GM19240 (cell line): ENCODE measurements at regions not wholly inside any gene's neighbourhood (a gene's known extent, or its start where the extent isn't known, plus 50 kb on each side); places are given as distances from the start of the nearest gene placed in this dataset.

Experiments used
- DNase-seq: peaks from one replicate; pipeline ENCODE4 v3.0.0; 2011; ENCODE audit warnings: low spot score; ENCODE audit not compliant: insufficient read length

GRCh38 chr18:38475686-38476085 is 910.1 kb upstream of the CELF4 start:
- DNase-seq = no peak

- no peak for DNase-seq
Measured at GRCh38 chr18:38473535-38473934, 907.9 kb upstream of the CELF4 start.

GRCh38 chr18:38470421-38470820 is 904.8 kb upstream of the CELF4 start:
- DNase-seq = no peak

- no peak for DNase-seq
Measured at GRCh38 chr18:38466426-38466825, 900.8 kb upstream of the CELF4 start.

- DNase-seq = no peak
Measured at GRCh38 chr18:38464024-38464423, 898.4 kb upstream of the CELF4 start.

- no peak for DNase-seq
Measured at GRCh38 chr18:38460657-38461056, 895.1 kb upstream of the CELF4 start.

- DNase-seq = no peak
Measured at GRCh38 chr18:38459131-38459994, 893.8 kb upstream of the CELF4 start.

- DNase-seq = no peak
Measured at GRCh38 chr18:38458698-38459097, 893.1 kb upstream of the CELF4 start.

GRCh38 chr18:38456253-38456652 is 890.7 kb upstream of the CELF4 start:
- DNase-seq = no peak

- DNase-seq = no peak
Measured at GRCh38 chr18:38454764-38455469, 889.3 kb upstream of the CELF4 start.

- DNase-seq = no peak
Measured at GRCh38 chr18:38453880-38454279, 888.3 kb upstream of the CELF4 start.

GRCh38 chr18:38450876-38451275 is 885.3 kb upstream of the CELF4 start:
- DNase-seq = no peak

- no peak for DNase-seq
Measured at GRCh38 chr18:38445804-38446145, 880.2 kb upstream of the CELF4 start.

- no peak for DNase-seq
Measured at GRCh38 chr18:38444971-38445803, 879.6 kb upstream of the CELF4 start.

- DNase-seq = no peak
Measured at GRCh38 chr18:38427736-38428135, 862.1 kb upstream of the CELF4 start.

- no peak for DNase-seq
Measured at GRCh38 chr18:38427234-38427633, 861.6 kb upstream of the CELF4 start.

GRCh38 chr18:38421872-38422615 is 856.4 kb upstream of the CELF4 start:
- no peak for DNase-seq

- no peak for DNase-seq
Measured at GRCh38 chr18:38421021-38421420, 855.4 kb upstream of the CELF4 start.

GRCh38 chr18:38420611-38421010 is 855.0 kb upstream of the CELF4 start:
- DNase-seq = no peak

- DNase-seq = no peak
Measured at GRCh38 chr18:38415811-38416210, 850.2 kb upstream of the CELF4 start.

- DNase-seq = no peak
Measured at GRCh38 chr18:38413193-38413592, 847.6 kb upstream of the CELF4 start.
